M059J (cell line): ENCODE measurements at regions not wholly inside any gene's neighbourhood (a gene's known extent, or its start where the extent isn't known, plus 50 kb on each side); places are given as distances from the start of the nearest gene placed in this dataset.
"Not testable (repeated sequence)": the region's sequence is repeated elsewhere in the genome, so short reads cannot be mapped to it uniquely, and the experiment has no call there.

Experiments
- DNase-seq: peaks from one replicate; pipeline ENCODE4 v3.0.0-alpha.2; 2012; ENCODE audit warnings: low read depth

DNA sequence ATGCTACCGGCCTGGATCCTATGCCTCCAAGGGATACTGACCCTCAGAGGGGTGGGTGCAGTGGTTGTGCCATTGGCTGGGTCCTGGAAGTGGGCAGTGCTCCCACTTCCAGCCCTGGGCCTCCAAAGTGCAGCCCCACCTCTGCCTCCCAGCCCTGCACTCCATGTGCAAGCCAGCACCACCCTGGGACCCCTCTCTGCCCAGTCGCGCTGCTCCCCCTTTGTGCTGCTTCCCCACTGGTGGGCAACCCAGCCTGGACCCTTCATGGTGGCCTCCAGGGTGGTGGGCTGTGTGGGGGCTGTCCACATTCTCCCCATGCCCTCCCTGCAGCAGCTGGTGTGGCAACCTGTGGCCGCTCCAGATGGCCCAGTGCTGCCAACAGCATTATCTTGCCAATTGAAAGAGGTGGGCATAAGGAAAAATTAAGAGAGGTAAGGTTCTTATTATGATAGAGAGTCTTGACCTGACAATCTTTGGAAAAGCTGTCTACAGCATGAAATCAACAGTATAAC lies 309.7 kb downstream of the GUCY2F start:
- DNase-seq = no peak

DNA sequence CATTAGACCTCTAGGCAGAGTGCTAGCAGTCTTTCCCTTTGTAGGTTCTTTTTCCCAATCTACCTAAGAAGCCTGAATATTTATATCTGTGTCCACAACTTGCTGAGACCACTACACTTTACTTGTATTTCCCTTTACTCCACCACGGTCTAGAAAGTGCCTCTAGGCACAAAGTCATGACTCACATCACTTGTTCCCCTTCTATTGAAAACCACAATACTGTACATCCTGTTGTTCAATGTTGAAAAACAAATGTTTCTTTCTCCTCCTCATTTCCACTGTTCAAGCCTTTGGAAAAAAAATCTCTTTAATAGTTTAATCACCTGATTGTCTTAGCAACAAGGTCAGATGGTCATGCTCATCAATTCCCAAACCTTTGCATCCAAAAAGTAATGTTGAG lies 326.7 kb downstream of the GUCY2F start:
- no peak for DNase-seq

DNA sequence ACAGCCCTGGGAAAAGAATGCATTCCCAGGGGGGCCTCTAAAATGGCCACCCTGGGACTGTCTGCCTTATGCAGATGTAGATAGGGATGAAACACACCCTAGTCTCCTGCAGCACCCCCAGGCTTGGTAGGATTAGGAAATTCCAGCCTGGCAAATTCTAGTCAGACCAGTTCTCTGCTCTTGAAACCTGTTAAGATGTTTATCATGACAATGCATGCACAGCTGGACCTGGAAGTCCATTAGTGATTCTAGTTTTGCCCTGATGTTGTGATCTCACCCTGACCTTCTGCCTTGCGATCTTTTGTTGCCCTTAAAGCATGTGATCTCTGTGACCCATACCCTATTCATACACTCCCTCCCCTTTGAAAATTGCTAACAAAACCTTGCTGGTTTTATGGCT lies 337.7 kb downstream of the GUCY2F start:
- DNase-seq = not testable (repeated sequence)

DNA sequence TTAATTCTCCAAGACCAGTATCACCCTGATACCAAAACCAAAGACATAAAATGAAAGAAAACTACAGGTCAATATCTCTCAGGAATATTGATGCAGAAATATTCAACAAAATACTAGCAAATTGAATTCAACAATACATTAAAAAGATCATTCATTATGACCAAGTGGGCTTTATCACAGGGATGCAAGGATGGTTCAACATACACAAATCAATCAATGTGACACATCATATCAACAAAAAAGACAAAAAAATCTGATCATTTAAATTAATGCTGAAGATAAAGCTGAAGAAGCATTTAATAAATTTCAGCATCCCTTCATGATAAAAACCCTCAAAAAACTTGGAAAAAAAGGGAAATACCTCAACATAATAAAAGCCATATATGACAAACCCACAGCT lies 341.4 kb downstream of the GUCY2F start:
- no peak for DNase-seq

DNA sequence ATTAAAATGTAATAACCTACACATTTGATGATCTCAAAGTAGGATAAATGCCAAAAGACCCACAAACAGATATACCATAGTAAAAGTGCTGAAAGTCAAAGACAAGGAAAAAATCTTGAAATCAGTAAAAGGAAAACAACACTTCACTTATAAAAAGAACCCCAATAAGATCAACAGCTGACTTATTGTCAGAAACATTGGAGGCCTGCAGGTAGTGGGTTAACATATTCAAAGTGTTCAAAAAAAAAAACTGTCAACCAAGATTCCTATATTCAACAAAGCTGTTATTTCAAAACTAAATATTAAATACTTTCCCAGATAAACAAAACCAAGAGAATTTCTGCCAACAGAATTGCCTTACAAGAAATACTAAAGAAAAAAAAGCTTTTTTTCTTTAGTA lies 347.1 kb downstream of the GUCY2F start:
- DNase-seq = no peak

DNA sequence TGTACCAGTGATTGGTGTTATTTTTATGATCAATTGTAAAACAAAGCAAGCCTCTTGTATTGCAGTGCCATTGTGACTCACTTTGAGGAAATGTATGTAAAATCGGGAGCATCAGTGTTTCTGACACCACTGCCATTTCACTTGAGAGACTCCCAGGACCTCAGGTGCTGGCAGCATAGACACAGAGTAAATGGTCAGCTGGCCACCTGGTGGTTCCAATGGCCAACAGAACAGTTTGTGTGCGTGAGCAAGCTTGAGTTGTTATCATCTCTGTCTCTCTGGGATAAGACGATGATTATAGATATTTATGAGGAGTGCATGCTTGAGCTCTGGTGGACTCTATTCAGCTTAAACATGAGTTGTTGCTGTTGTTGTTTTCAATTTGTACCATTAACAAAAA lies 356.6 kb downstream of the GUCY2F start:
- no peak for DNase-seq

DNA sequence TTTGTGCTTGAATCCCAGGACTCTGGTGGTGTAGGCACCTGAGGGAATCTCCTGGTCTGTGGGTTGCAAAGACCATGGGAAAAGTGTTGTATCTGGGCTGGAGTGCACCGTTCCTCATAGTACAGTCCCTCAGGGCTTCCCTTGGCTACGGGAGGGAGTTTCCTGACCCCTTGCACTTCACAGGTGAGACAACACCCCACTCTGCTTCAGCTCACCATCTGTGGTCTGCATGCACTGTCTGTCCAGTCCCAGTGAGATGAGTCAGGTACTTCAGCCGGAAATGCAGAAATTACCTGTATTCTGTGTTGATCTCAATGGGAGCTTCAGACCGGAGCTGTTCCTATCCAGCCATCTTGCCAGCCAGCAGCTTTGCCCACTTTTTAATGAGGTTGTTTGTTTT lies 353.0 kb upstream of the IRS4 start:
- no peak for DNase-seq

DNA sequence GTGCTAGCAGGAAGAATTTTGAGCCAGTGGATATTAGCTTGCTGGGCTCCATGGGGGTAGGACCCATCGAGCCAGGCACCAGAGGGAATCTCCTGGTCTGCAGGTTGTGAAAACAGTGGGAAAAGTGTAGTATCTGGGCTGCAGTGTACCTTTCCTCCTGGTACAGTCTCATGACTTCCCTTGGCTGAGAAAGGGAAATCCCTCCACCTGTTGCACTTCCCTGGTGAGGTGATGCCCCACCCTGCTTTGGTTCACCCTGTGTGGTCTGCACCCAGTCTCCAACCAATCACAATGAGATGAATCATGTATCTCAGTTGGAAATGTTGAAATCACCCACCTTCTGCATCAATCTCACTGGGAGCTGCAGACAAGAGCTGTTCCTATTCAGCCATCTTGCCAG lies 341.4 kb upstream of the IRS4 start:
- no peak for DNase-seq

DNA sequence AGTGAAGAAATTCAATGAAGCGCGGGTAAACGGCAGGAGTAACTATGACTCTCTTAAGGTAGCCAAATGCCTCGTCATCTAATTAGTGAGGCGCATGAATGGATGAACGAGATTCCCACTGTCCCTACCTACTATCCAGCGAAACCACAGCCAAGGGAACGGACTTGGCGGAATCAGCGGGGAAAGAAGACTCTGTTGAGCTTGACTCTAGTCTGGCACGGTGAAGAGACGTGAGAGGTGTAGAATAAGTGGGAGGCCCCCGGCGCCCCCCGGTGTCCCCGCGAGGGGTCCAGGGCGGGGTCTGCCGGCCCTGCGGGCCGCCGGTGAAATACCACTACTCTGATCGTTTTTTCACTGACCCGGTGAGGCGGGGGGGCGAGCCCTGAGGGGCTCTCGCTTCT lies 317.8 kb upstream of the IRS4 start:
- not testable (repeated sequence) for DNase-seq

DNA sequence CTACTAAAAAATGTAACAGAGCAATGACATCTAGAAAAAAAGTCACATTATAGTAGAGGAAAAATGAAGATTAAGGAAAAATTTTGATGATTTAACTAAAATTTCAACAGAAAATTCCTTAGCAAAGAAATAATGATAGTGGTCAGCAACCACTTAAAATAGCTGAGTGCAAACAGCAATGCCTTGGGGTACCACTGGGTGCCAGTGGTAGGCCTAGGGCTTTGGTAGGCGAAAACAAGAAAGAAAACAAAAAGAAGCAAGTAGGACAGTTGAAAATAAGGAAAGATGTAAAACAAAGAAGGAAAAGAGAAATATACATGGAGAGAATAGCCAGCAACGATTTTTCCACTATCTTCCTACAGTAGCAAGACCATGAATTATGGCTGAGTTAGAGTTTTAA lies 313.5 kb upstream of the IRS4 start:
- no peak for DNase-seq

DNA sequence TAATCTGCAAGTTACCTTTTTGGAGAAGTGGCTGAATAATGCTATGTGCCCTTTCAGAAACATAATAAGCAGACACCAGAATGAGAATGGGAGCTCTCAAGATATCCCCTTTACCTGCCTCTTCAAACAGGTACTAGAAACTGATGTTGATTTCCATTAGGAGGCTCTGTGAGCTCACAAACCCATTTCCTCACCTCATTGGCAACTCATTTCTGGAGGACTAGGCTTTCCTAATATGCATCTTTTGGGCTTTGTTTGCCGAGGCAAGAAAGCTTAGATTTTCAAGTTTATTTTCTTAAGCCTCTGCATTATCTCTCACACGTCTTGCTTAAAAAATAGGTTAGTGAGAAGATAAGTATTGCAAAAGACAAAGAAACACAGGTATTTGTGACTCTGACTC lies 313.1 kb upstream of the IRS4 start:
- no peak for DNase-seq

DNA sequence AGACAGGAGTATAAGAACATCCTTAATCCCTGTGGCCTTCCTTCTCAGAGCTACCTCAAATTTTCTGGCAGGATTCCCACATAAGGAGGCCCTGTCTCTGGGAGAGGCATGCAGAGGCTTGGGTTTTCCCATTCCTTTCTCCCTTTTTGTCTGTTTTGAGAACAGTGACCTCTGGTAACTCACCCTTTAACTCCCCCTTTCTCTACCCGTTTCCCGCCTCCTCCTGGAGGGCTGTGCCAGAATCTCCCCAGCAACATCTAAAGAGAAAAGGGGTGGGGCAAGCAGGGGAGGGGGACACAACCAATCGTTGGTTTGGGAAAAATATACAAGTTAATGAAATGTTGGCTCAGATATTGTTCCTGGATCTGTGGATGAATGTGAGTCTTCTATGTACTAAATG lies 303.7 kb upstream of the IRS4 start:
- DNase-seq = no peak

DNA sequence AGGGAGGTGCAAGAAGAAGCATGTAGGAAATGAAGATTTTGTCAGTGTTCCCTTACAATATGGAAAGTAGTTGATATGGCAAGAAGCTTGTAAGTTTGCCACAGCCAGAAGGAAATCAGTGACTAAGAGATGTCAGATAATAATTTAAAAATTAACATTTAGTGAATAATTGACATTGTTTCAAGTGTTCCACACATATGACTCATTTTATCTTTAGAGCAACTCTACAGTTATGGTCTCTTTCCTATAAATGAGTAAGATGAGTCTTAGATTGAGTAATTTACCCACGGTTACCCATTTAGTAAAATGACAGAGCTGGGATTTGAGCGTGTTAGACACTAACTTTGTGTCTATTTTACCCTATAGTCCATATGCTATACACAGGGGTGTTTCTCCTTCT lies 300.3 kb upstream of the IRS4 start:
- no peak for DNase-seq

DNA sequence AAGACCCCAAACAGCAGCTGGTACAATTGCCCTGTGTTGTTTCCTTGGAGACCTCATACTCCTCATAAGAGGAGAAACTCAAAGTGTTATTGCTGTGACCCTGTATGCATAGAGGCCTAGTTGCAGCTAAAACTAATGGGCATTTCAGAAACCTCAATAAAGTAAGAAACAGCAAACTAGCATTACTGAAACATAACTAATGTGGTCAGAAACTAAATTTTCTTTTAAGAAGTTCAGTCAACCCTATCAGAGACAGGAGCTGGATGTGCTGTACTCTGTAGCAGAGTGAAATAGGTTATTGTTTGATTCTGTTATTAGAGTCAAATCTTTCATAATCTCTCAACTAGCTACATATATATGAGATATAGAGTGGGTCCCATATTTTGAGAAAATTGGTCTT lies 257.5 kb upstream of the IRS4 start:
- DNase-seq = no peak

DNA sequence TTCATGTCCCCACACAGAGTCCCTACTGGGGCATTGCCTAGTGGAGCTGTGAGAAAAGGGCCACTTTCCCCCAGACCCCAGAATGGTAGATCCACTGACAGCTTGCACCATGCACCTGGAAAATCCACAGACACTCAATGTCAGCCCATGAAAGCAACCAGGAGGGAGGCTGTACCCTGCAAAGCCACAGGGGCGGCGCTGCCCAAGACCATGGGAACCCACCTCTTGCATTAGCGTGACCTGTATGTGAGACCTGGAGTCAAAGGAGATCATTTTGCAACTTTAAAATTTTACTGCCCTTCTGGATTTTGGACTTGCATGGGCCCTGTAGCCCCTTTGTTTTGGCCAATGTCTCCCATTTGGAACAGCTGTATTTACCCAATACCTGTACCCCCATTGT lies 236.5 kb upstream of the IRS4 start:
- not testable (repeated sequence) for DNase-seq

DNA sequence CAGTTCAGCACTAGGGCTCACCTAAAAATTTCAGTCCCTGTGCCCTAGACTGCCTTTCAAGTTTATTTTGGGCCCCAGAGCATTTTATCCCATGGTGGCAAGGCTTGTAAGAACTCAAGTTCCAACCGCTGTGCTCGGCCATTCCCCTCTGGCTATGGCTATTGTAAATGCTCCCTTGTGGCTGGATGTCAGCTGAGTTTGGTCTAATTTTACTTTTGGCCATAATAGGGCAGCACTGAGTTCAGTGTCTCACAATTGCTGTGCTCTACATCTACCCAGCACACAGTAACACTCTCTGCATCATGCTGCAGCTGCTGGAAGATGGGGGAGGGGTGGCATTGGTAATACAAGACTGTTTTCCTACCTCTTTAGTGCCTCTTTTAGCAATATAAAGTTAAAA lies 210.8 kb upstream of the IRS4 start:
- no peak for DNase-seq

DNA sequence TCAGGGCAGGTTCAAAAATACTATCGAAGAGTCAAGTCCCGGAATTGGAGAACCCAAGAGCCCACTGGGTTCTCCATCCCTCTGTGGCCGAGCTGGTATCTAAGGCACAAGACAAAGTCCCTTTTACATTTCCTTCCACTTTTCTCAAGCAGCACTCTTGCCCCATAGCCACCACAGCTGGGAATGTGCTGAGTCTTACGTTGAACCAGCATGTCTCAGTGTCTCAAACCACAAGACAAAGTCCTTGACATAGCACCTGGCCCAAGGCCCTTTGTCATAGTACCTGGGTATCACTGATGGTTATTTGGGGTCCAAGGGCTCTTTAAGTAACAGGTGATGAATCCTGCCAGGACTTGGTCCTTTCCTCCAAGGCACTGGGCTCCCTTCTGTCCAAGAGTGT lies 210.2 kb upstream of the IRS4 start:
- DNase-seq = no peak

DNA sequence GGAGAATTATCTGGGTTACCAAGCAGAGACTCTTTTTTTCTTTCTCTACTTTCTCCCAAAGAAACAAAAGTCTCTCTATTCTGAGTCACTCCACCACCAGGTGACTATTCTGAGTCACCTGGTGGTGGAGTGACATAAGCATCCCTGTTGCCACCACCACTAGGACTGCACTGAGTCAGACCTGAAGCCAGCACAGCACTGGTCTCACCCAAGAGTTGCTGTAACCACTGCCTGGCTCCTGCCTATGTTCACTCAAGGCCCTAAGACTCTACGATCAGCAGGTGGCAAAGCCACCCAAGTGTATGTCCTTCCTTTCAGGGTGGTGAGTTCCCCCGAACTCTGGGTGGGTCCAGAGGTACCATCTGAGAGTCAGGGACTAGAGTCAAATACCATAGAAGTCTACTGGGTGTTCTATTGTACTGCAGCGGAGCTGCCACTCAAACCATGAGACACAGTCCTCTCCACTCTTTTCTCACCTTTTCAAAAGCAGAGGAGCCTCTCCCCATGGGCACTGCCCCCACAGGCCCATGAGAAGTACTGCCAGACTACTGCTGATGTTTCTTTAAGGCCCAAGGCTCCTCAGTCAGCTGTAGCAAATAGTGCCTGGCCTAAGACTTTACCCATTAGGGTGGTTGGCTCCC lies 209.6 kb upstream of the IRS4 start:
- DNase-seq = no peak

DNA sequence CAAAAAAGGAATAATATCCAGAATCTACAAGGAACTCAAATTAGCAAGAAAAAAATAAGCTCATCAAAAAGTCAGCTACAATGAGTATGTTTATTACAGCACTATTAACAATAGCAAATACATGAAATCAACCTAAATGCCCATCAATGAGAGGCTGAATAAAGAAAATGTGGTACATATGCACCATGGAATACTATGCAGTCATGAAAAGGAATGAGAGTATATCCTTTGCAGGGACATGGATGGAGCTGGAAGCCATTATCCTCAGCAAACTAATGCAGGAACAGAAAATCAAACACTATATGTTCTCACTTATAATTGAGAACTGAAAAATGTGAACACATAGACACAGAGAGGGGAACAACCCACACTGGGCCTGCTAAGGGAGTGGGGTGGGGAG lies 178.4 kb upstream of the IRS4 start:
- no peak for DNase-seq

DNA sequence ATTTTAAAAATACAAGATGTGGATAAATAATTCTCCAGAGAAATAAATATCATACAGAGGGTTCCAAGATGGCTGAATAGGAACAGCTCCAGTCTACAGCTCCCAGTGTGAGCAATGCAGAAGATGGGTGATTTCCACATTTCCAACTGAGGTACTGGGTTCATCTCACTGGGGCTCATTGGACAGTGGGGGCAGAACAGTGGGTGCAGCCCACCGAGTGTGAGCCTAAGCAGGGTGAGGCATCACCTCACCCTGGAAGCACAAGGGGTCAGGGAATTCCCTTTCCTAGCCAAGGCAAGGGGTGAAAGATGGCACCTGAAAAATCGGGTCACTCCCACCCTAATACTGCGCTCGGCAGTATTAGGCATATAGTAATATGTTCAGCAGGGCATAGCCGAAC lies 167.5 kb upstream of the IRS4 start:
- not testable (repeated sequence) for DNase-seq

DNA sequence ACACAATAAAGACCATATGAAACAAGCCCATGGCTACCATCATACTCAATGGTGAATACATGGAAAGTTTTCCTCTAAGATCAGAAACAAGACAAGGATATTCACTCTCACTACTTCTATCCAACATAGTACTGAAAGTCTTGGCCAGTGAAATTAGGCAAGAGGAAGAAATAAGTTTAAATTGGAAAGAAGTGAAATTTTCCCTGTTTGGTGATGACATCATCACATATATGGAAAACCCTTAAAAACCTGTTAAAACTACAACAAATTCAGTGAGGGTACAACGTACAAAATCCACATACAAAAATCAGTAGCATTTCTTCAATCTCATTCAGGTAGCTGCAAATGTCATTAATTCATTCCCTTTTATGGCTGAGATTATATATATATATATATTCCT lies 164.0 kb upstream of the IRS4 start:
- DNase-seq = no peak

DNA sequence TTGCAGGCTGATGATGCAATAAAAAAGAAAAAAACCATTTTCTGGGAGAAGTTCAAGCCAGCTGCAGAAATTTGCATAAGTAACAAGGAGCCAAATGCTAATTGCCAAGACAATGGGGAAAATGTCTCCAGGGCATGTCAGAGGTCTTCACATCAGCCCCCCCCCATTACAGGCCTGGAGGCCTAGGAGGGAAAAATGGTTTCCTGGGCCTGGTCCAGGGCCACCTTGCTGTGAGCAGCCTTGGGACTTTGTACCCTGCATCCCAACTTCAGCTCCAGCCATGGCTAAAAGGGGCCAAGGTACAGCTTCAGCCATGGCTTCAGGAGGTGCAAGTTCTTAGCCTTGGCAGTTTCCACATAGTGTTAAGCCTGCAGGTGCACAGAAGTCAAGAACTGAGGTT lies 160.0 kb upstream of the IRS4 start:
- DNase-seq = not testable (repeated sequence)

DNA sequence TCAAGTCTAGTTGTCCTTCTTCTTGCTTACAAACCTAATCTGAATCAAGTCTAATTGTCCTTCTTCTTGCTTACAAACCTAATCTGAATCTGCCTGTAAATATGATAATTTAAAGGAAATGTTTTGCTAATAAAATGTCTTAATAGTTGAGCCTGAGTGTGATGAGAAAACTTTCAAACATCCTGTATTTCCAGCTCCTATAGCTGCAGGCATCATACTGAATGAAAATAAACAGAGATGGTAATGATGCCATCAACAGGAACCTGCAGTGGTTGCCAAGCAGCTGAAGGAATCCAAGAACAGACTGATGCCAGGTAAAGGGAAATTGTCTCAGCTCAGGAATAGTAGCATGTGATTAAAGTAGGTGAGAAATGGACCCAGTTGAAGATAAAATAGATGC lies 156.1 kb upstream of the IRS4 start:
- no peak for DNase-seq

DNA sequence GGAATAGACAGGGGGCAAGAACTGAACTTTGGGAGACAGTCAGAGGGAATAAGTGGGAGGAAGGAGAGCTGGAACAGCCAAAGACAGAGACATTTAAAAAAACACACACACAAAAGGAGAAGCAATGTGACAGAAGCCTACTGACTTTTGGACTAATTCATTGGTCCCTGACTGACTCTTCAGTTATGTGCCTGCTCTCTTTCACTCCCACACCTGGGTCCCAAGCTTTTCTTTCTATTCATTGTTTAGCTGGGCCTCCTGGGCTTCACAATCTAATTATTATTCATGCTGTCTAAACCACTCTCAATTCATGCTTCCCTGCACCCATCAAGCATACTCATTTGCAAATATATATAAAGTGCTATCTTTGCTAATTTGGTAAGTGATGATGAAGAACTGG lies 139.2 kb upstream of the IRS4 start:
- no peak for DNase-seq
